IPS DF 19.7 (cell line): ENCODE measurements at regions not wholly inside any gene's neighbourhood (a gene's known extent, or its start where the extent isn't known, plus 50 kb on each side); places are given as distances from the start of the nearest gene placed in this dataset.
A peak's percentile ranks its signal among the peaks of the same experiment; 100 is the strongest.
"Not testable (repeated sequence)": the region's sequence is repeated elsewhere in the genome, so short reads cannot be mapped to it uniquely, and the experiment has no call there.

ENCODE experiments used
- DNase-seq: peaks from one replicate; pipeline ENCODE4 v3.0.0-alpha.2; 2013; ENCODE audit warnings: low read depth, low spot score

DNA sequence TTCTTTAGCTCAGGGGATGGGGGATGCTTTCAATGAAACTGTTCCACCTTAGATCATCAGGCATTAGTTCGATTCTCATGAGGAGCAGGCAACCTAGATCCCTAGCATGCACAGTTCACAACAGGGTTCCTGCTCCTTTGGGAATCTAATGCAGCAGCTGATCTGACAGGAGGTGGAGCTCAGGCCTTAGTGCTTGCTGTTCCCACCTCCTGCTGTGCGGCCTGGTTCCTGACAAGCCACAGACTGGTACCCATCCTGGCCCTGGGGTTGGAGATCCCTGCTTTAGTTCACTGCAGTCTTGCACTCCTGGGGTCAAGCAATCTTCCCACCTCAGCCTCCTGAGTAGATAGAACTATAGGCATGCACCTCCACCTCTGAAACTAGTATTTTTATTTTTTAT lies 1369.8 kb upstream of the NUDT12 start:
- peak; percentile 3 for DNase-seq

- no peak for DNase-seq
Observed at GRCh38 chr5:104928906-104929520, 1366.4 kb upstream of the NUDT12 start.

DNA sequence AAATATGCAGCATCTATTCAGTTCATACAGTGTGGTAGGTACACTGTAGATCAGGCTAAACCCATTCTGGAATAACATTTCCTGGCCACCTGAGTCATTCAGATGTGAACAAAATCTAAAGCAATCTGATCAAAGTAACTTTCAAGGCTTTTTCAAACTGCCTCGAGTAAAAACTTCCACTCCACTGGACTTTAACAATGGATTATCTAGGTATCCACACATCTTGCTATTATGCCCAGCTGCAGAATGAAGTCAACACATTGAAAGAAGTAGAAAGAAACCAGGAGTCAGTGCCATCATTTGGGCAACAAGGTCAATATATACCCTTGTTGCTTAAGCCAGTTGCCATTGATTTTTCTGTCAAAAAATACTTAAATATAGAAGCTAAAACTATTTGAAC lies 1352.6 kb upstream of the NUDT12 start:
- DNase-seq, result no peak

DNA sequence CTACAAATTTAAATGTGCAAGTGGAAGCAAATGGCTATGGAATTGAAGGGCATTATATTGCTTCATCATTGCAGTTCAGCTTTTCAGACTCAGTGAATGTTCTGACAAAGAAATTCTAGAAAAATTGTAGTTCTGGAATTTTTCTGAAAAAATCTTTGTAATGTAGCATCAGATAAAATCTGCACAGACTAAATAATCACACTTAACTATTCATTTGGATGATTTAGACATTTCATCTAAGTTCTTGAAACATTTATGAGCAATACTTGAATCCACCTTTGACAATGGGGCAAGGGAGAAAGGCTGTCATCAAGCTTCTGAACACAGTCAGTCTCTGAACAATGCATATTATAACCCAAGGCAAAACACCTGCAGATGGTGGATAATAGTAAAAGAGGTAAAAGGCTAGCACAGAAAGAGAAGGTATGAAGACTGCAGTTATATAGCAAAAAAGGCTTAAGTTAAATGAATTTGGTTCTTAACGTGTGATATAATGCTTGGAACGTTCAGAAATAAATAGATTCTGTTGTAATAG lies 1352.0 kb upstream of the NUDT12 start:
- DNase-seq, result no peak

- no peak for DNase-seq
Observed at GRCh38 chr5:104913841-104914281, 1351.3 kb upstream of the NUDT12 start.

- no peak for DNase-seq
Observed at GRCh38 chr5:104909803-104910202, 1347.2 kb upstream of the NUDT12 start.

DNA sequence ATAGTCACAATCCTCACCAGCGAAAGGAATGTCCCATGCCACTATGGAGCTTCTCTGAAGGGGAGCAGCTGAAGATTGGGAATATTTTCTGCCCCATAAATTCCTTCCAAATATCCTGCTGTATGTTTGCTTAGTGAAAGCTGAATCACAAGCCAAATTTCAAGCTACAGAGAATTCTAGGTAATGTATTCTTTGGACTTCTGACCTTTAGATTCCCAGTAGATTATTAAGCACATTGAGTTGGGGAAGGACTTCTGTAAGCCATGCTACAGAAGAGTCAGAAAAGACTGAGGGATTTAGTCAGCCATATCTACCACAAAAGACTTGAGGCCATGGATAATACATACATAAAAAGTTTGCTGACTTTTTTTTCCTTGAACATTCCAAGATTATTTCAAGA lies 1342.0 kb upstream of the NUDT12 start:
- no peak for DNase-seq

- DNase-seq, result no peak
Observed at GRCh38 chr5:104903941-104904340, 1341.4 kb upstream of the NUDT12 start.

GRCh38 chr5:104891596-104891995 lies 1329.0 kb upstream of the NUDT12 start:
- no peak for DNase-seq

GRCh38 chr5:104890767-104891166 lies 1328.2 kb upstream of the NUDT12 start:
- DNase-seq, result no peak

GRCh38 chr5:104859437-104859836 lies 1296.8 kb upstream of the NUDT12 start:
- DNase-seq, result no peak

- DNase-seq, result not testable (repeated sequence)
Observed at GRCh38 chr5:104852099-104852498, 1289.5 kb upstream of the NUDT12 start.

GRCh38 chr5:104845541-104845940 lies 1283.0 kb upstream of the NUDT12 start:
- DNase-seq, result no peak

DNA sequence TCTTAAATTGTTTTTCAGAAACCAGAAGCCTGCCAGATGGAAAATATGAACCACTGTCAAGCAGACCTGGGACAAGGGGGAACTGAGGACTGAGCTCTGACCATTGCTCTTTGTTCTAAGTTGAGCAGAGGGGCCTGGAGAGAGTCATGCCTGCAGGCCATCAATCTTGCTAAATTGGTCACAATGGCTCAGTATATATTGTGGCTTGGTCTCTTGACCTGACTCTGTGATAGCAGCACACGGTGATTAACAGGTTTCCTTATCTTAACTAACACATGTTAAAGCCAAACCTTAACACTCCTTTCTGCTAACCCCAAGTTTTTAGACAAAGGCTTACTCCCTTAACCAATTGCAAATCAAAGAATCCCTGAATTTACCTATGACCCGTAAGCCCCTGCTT lies 1281.2 kb upstream of the NUDT12 start:
- no peak for DNase-seq

GRCh38 chr5:104840284-104840683 lies 1277.7 kb upstream of the NUDT12 start:
- DNase-seq, result no peak

GRCh38 chr5:104831515-104831914 lies 1268.9 kb upstream of the NUDT12 start:
- DNase-seq, result not testable (repeated sequence)

DNA sequence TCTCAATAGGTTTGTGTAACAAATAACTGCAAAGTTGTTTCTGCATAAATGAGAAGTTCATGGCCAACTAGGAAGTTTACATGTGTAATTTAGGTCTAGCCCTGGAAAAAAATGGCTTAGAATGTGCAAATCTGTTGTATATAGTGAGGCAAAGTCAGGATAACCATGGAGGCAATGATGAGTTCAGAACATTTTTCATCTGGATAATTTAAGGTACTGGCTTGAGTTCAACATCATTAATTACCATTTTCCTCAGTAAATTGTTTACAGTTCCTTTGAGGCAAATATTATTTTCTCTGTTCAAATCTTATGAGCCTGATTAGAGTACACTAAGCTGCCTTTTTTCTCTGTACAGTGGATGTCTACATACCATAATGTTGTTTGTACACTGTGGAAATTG lies 1259.0 kb upstream of the NUDT12 start:
- DNase-seq, result no peak

GRCh38 chr5:104817127-104817526 lies 1254.5 kb upstream of the NUDT12 start:
- no peak for DNase-seq

DNA sequence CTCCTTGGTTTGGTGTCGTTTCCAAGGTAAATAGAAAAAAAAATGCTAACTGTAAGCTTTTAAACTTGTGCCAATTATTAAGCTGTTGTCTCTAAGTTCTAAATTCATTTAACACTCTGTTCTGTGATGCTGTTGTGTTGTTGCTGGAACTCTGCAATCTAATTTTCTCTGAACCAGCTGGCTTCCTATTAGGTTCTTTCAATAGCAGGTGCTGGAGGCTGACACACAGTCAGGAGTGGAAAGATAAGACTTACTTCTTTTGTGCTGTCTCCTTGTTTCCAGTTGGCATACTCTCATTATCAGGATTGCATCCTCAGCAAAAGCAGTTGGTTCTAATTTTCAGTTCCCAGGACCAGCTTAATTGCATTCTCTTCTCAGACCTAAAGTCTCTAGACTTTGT lies 1252.6 kb upstream of the NUDT12 start:
- no peak for DNase-seq

DNA sequence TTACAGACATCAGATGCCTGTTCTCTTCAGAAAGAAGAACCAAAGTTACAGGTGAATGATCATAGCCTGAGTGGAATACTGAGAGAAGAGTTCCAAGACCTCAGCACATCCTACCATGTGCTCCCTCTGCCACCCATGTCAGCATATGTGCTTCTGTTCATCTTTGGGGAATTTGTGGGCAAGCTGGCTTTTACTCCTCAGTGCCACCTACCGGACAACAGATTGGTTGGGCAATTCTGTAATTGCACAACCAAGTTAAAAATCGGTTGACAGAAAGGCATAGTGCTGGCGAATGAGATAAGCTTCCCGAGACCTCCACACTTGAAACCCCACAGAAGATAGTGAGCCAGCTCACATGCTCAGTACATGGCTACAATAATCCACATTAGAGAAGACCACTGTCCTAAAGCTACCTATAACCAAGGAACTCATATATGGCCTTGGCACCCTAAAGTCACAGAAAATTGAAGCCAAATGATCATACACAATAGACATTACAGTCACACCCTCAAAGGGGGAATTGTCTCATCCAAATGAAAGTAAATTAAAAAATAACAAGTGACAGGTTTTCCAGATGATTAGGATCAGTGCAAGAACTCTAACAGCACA lies 1238.0 kb upstream of the NUDT12 start:
- peak; percentile 12 for DNase-seq

GRCh38 chr5:104793755-104794080 lies 1231.1 kb upstream of the NUDT12 start:
- DNase-seq, result peak; percentile 15

- DNase-seq, result no peak
Observed at GRCh38 chr5:104793031-104793754, 1230.6 kb upstream of the NUDT12 start.

- no peak for DNase-seq
Observed at GRCh38 chr5:104789366-104789765, 1226.8 kb upstream of the NUDT12 start.
